BLaER1 treated with 17β-estradiol and CSF1 and Interleukin-3, amounts not matched to agents 10 nM and 100 nM (cell line): ENCODE measurements at regions not wholly inside any gene's neighbourhood (a gene's known extent, or its start where the extent isn't known, plus 50 kb on each side); places are given as distances from the start of the nearest gene placed in this dataset.

Experiments
- H3K27ac ChIP-seq, 11 experiments: shearing (Covaris generic); formaldehyde crosslinking; 2 replicates each; pipeline ENCODE4 v1.8.1; 2022
- H3K27me3 ChIP-seq, 11 experiments: shearing (Covaris generic); formaldehyde crosslinking; 2 replicates each; pipeline ENCODE4 v1.8.1; 2022
- H3K36me3 ChIP-seq, 11 experiments: shearing (Covaris generic); formaldehyde crosslinking; 2 replicates each; pipeline ENCODE4 v1.8.1; 2022
- H3K4me1 ChIP-seq, 10 experiments: shearing (Covaris generic); formaldehyde crosslinking; 2 replicates each; pipeline ENCODE4 v1.8.1; 2022
- H3K4me2 ChIP-seq, 11 experiments: shearing (Covaris generic); formaldehyde crosslinking; 2 replicates each; pipeline ENCODE4 v1.8.1; 2022
- H3K4me3 ChIP-seq, 10 experiments: shearing (Covaris generic); formaldehyde crosslinking; 2 replicates each; pipeline ENCODE4 v1.8.1; 2022
- H3K9ac ChIP-seq, 11 experiments: shearing (Covaris generic); formaldehyde crosslinking; 2 replicates each; pipeline ENCODE4 v1.8.1; 2022
- H3K9me3 ChIP-seq, 11 experiments: shearing (Covaris generic); formaldehyde crosslinking; replicated peaks in 1 of 11; 2 replicates each; pipeline ENCODE4 v1.8.1; 2022
- H4K20me1 ChIP-seq, 11 experiments: shearing (Covaris generic); formaldehyde crosslinking; 2 replicates each; pipeline ENCODE4 v1.8.1; 2022
- Cebpa-rat ChIP-seq, 11 experiments: shearing (Covaris generic); IDR thresholded peaks; 2 replicates each; pipeline ENCODE4 v1.8.1; 2022

DNA sequence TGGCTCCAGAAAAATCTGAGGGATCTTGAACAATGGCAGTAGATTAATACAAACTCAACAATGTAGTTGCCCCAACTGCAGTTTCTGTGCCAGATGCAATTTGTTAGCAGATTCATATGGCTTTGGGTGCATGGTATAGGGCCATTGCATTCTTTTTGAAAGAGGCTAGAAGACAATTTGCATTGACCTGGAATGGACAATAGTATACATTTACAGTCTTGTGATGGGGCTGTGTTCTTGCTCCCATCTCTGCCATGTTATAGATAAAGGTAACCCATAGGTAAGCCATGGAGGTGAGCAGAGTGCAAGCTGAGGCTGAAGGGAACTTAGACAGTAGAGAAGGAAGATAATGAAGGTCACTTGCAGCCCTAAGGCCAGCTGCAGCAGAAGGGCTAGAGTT lies 50.1 kb upstream of the DIO3 start:
- Histone ChIP-seq H3K9me3 (peaks cover 8 to 13% (median 11%) of the 10 kb centered on the region in 11 experiments; a peak in 18 of 22 replicates), H4K20me1 (no peaks in the 10 kb centered on the region), H3K4me1 (peaks cover 57 to 94% (median 88%) of the 10 kb centered on the region in 10 experiments), H3K27me3 (no peaks in the 10 kb centered on the region), H3K9ac (peak overlapping the region in 4 of 11 experiments; percentile 12 to 66 (median 35); a peak in 3 of 22 replicates), H3K4me2 (peak overlapping the region; percentile 42 to 95 (median 86); a peak in 20 of 22 replicates), H3K36me3 (no peaks in the 10 kb centered on the region), H3K4me3 (no peak overlapping the region), H3K27ac (peak overlapping the region in 8 of 11 experiments; percentile 21 to 78 (median 56); a peak in 11 of 22 replicates)
- TF ChIP-seq Cebpa-rat (IDR thresholded peaks at IDR 0.05), result no peak
